ENCODE measurements at regions not wholly inside any gene's neighbourhood (a gene's known extent, or its start where the extent isn't known, plus 50 kb on each side); places are given as distances from the start of the nearest gene placed in this dataset.

- no peak overlapping the region for H3K27ac ChIP-seq (ENCODE audit: insufficient read depth, low read length)
- no peak overlapping the region for H3K4me2 ChIP-seq (ENCODE audit: extremely low read depth, insufficient read depth, low read length)
These were observed 197.1 kb upstream of the PSMD7 start for GRCh38 chr16:74099530-74099929.

GRCh38 chr16:74094962-74095361 is 201.7 kb upstream of the PSMD7 start:
- Histone ChIP-seq H3K9ac (ENCODE audit: insufficient read depth, low read length) (no peak overlapping the region), H3K36me3 (ENCODE audit: control insufficient read depth, insufficient read depth, low read length) (no peaks in the 10 kb centered on the region)
- TF ChIP-seq EZH2 (IDR thresholded peaks at IDR 0.05; ENCODE audit: low read length, missing control alignments) = no peak
- TF ChIP-seq CTCF (conservative IDR thresholded peaks at IDR 0.05 in 1 of 2, IDR thresholded peaks at IDR 0.05 in 1 of 2; ENCODE audit: low read depth in 1 of 2, low read length in 2 of 2) = no peak

More at GRCh38 chr16:74099530-74099929, 197.1 kb upstream of the PSMD7 start:
- Histone ChIP-seq H3K27me3 (ENCODE audit: control insufficient read depth, insufficient read depth, low read length) (no peaks in the 10 kb centered on the region), H3K36me3 (ENCODE audit: control insufficient read depth, insufficient read depth, low read length) (no peaks in the 10 kb centered on the region), H3K4me1 (ENCODE audit: control insufficient read depth, extremely low read depth, insufficient read depth, low read length) (no peaks in the 10 kb centered on the region), H4K20me1 (ENCODE audit: control insufficient read depth, extremely low read depth, insufficient read depth, low read length) (no peaks in the 10 kb centered on the region), H3K9me3 (ENCODE audit: control insufficient read depth, insufficient read depth, low read depth, low read length) (no peaks in the 10 kb centered on the region), H3K9ac (ENCODE audit: insufficient read depth, low read length) (no peak overlapping the region), H2AFZ (ENCODE audit: low read length) (no peak overlapping the region), H3K79me2 (ENCODE audit: control insufficient read depth, insufficient read depth, low read length) (no peaks in the 10 kb centered on the region), H3K4me3 (replicated peaks in 1 of 4; ENCODE audit: control extremely low read depth in 1 of 4, insufficient read depth in 1 of 4, low read depth in 3 of 4, low read length in 4 of 4) (no peak overlapping the region)
- TF ChIP-seq EZH2 (IDR thresholded peaks at IDR 0.05; ENCODE audit: low read length, missing control alignments) (no peak), CTCF (conservative IDR thresholded peaks at IDR 0.05 in 1 of 2, IDR thresholded peaks at IDR 0.05 in 1 of 2; ENCODE audit: low read depth in 1 of 2, low read length in 2 of 2) (no peak)
- no peak for DNase-seq (ENCODE audit: low read depth in 2 of 2)

GRCh38 chr16:74094514-74094913 is 202.1 kb upstream of the PSMD7 start:
- no peak overlapping the region for H3K9ac ChIP-seq (ENCODE audit: insufficient read depth, low read length)
- H3K27ac ChIP-seq (ENCODE audit: insufficient read depth, low read length) = no peak overlapping the region
- no peak for TF ChIP-seq EZH2 (IDR thresholded peaks at IDR 0.05; ENCODE audit: low read length, missing control alignments)
- no peak for TF ChIP-seq CTCF (conservative IDR thresholded peaks at IDR 0.05 in 1 of 2, IDR thresholded peaks at IDR 0.05 in 1 of 2; ENCODE audit: low read depth in 1 of 2, low read length in 2 of 2)
- H3K36me3 ChIP-seq (ENCODE audit: control insufficient read depth, insufficient read depth, low read length) = no peaks in the 10 kb centered on the region
- H4K20me1 ChIP-seq (ENCODE audit: control insufficient read depth, extremely low read depth, insufficient read depth, low read length) = no peaks in the 10 kb centered on the region
- no peaks in the 10 kb centered on the region for H3K79me2 ChIP-seq (ENCODE audit: control insufficient read depth, insufficient read depth, low read length)
- H3K27me3 ChIP-seq (ENCODE audit: control insufficient read depth, insufficient read depth, low read length) = no peaks in the 10 kb centered on the region
- H3K4me2 ChIP-seq (ENCODE audit: extremely low read depth, insufficient read depth, low read length) = no peak overlapping the region
- no peaks in the 10 kb centered on the region for H3K9me3 ChIP-seq (ENCODE audit: control insufficient read depth, insufficient read depth, low read depth, low read length)
- H3K4me3 ChIP-seq (replicated peaks in 1 of 4; ENCODE audit: control extremely low read depth in 1 of 4, insufficient read depth in 1 of 4, low read depth in 3 of 4, low read length in 4 of 4) = no peak overlapping the region
- DNase-seq (ENCODE audit: low read depth in 2 of 2) = no peak
- no peak overlapping the region for H2AFZ ChIP-seq (ENCODE audit: low read length)
- H3K4me1 ChIP-seq (ENCODE audit: control insufficient read depth, extremely low read depth, insufficient read depth, low read length) = no peaks in the 10 kb centered on the region

More at GRCh38 chr16:74094962-74095361, 201.7 kb upstream of the PSMD7 start:
- no peak overlapping the region for H2AFZ ChIP-seq (ENCODE audit: low read length)
- H3K79me2 ChIP-seq (ENCODE audit: control insufficient read depth, insufficient read depth, low read length) = no peaks in the 10 kb centered on the region
- H3K4me3 ChIP-seq (replicated peaks in 1 of 4; ENCODE audit: control extremely low read depth in 1 of 4, insufficient read depth in 1 of 4, low read depth in 3 of 4, low read length in 4 of 4) = no peak overlapping the region
- H3K4me2 ChIP-seq (ENCODE audit: extremely low read depth, insufficient read depth, low read length) = no peak overlapping the region
- H3K9me3 ChIP-seq (ENCODE audit: control insufficient read depth, insufficient read depth, low read depth, low read length) = no peaks in the 10 kb centered on the region
- H4K20me1 ChIP-seq (ENCODE audit: control insufficient read depth, extremely low read depth, insufficient read depth, low read length) = no peaks in the 10 kb centered on the region
- no peak for DNase-seq (ENCODE audit: low read depth in 2 of 2)
- H3K27ac ChIP-seq (ENCODE audit: insufficient read depth, low read length) = no peak overlapping the region
- H3K4me1 ChIP-seq (ENCODE audit: control insufficient read depth, extremely low read depth, insufficient read depth, low read length) = no peaks in the 10 kb centered on the region
- no peaks in the 10 kb centered on the region for H3K27me3 ChIP-seq (ENCODE audit: control insufficient read depth, insufficient read depth, low read length)

All from fibroblast of lung (primary cell).